HG03135 (cell line): ENCODE measurements at regions not wholly inside any gene's neighbourhood (a gene's known extent, or its start where the extent isn't known, plus 50 kb on each side); places are given as distances from the start of the nearest gene placed in this dataset.

Experiments
- ATAC-seq: cut with Tn5 transposase; IDR thresholded peaks from one replicate; pipeline ENCODE4 v1.9.1; 2021; ENCODE audit warnings: mild to moderate bottlenecking, moderate library complexity; ENCODE audit not compliant: unreplicated experiment

DNA sequence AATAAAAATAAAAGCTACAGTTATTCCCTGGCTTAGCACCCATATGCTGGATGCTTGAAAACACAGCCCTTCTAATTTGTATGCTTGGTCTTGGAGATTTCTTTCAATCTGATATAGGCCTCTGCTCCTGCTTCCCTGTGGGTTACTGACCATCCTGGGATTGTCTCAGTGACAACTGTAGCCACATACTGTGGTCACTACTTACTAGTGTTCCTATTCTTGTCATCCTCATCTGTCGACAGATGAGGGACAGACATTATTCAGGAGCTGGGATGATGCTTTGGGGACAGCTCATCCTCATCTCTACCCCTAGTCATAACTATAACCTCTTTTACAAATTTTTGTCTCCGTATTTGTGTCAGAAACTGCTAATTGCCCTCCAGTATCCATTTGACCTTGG, 388.9 kb upstream of the MAP3K7 start:
- no peak for ATAC-seq

DNA sequence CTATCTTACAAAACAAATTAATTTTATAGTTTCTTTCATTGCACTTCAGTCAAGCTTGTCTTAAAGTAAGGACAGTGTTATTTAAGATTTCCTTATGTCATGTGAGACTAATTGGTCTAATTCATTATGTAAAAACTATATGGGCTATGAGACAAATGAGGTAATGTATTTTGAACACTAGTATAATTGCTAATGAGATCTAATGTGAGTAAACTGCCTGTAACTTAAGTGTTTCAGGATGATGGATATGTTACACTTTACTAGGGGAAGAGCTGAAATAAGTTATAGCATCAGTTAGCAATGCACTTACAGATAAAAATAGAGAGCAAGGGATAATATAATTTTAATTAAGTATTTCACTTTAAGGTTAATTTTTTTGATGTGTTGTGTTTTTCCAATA, 386.3 kb upstream of the MAP3K7 start:
- no peak for ATAC-seq

DNA sequence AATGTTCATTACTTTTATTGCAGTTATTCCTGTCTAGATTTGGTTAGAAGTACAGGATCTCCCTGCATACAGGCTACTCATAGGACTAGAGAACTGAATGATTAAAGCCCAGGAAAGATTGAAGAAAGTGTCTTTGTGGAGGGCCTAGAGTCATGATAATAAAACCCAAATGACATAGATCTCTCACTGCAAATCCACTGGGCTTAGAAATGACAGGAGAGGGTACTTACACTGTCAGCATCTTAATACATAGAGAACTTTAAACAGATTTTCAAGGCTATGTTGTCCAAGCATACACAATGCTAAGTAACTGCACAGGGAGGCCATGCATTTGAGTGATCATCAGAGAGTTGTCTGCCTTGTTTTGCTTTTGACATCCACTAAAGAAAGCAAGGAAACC, 383.8 kb upstream of the MAP3K7 start:
- no peak for ATAC-seq

- no peak for ATAC-seq
These were observed 380.6 kb upstream of the MAP3K7 start for GRCh38 chr6:90967471-90967870.

DNA sequence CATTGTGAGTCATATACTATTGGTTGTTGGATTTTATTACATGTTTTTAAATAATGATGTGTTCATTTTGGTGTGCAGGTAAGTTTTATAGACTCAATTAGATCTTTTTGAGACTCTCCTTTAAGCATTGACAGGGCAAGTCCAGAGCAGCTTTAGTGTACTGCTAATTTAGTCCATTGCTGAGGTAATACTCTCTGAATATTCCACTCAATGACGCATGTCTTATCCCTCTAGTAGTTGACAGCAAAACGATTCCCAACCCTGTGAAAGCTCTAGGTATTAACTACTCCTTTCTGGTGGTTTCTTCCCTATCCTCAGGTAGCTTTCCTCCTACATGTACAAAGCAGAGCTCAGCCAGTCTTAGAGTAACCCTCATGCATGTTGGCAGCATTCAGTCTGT, 373.5 kb upstream of the MAP3K7 start:
- ATAC-seq = no peak

GRCh38 chr6:90955246-90955645, 368.4 kb upstream of the MAP3K7 start:
- ATAC-seq = no peak

DNA sequence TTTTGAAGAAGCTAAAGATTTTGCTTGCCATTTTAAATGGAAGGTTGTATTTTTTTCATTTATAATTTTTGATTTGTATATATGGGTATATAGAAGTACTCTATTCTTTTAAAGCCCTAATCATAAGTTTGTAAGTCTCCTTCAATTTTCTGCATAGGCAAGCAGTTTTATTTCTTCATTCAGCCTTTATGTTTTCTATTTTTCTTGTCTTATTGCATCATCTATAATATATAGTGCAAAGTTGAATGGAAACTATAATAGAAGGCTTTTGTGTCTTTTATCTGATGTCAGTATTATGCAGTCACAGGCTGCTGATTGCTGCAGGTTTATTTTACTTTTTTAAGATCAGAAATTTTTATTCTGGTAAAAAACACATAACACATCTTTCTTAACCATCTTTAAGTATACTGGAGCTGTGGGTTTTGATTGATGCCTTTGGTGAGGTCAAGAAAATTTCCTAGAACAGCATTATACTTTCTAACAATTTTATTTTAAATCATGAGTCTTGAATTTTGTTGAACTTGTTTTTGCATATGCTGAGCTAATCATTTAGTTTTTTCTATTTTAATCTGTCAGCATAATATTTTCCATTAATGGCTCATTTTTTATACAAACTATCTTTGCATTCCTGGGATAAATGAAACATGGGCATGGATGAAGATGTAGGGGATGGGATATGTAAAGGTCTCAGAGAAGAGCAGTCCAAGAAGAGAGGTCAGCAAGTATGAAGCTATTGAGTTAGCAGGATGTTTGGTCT, 366.7 kb upstream of the MAP3K7 start:
- ATAC-seq = no peak

GRCh38 chr6:90952176-90952575, 365.3 kb upstream of the MAP3K7 start:
- ATAC-seq = no peak

GRCh38 chr6:90948540-90948939, 361.7 kb upstream of the MAP3K7 start:
- no peak for ATAC-seq

- ATAC-seq = no peak
These were observed 360.6 kb upstream of the MAP3K7 start for GRCh38 chr6:90947184-90948064.

DNA sequence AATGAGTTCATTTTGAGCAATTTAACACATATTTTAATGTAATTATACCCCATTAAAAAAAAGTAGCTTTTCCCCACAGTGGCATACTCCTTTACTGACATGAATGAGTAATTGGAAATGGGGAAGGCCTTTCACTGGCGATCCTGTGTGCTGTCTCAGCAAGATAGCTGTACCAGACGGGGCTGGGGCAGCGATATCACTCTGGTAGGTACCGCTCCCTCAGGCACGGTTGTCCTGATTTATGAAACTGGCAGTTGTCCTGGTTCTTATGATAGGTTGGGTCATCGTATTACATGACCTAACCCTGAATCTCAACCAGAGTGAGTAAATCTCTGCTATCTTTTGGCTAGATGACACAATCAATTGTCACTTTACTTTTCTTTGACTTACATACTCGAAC, 355.0 kb upstream of the MAP3K7 start:
- ATAC-seq = no peak

GRCh38 chr6:90940812-90941481, 354.1 kb upstream of the MAP3K7 start:
- ATAC-seq = peak; percentile 97

DNA sequence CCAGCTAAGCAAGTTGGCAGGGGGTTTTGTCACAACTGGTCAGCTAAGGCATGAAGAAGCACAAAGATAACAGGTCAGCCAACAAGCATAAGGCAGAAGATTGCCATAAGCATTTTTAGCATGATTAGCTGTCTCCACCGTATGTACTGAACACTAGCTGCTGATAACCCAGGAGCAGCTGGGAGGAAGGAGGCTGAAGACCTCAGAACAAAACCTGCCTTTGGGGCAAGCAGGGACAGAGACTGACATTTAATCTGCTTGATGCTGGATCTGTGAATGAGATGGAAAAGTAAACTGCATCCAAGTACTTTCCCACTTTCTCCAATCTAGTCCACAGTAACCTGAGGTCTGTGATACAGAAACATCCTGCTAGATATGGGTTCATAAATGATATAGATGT, 353.0 kb upstream of the MAP3K7 start:
- ATAC-seq = no peak

- no peak for ATAC-seq
These were observed 351.2 kb upstream of the MAP3K7 start for GRCh38 chr6:90938122-90938521.

DNA sequence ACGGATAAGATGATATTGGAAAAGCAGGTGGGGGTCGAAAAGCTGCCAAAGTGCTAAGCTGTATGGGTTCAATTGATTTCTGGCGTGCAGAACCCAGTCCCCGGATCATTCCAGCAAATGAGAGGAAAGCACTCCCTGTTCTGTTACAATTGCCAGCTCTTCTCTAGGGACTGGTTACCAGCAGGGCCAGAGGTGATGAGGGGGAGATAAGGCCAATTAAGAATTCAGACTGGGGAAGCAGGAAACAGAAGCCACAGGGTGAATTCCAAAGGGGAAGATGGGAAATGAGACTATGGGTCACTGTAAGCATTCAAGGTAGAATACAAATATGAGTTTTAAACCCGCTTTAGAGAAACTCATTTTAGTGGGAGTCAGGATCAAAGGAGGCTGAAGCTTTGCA, 349.4 kb upstream of the MAP3K7 start:
- no peak for ATAC-seq

- ATAC-seq = no peak
These were observed 348.1 kb upstream of the MAP3K7 start for GRCh38 chr6:90934966-90935365.

DNA sequence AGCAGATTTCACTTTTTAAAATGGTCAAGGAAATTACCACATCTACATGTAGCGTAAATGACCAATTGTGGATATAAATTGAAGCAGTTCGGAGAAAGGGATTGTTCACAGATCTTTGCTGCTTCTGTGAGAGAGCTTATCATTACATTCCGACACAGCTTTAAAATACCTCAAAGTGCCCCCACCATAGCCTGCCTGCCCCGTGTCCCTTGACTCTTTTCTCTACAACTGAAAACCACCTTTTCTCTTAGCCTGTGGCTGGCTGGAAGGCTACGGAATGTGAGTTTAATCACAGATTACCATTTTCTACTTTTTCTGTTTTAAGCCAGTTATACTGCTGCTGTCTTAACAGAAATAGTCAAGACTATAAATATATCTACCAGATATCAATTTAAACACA, 347.2 kb upstream of the MAP3K7 start:
- no peak for ATAC-seq

DNA sequence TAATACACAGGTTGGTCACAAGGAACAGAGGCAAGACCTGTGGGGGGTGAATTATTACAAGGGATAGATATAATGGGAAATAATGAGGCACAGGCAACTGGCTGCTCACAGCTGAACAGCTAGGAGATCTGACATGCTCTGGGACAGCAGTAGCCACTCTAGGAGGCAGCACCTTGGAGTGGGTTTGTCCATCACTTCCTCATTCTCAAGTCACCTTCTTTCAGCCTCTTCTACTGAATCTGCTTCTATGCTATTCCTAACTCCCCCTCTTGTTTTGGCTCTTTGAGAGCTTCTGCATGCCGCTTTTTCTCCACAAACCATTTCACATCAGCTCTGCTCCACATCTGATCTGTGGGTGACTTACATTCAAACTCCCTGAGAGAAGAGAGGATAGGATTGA, 345.5 kb upstream of the MAP3K7 start:
- no peak for ATAC-seq

DNA sequence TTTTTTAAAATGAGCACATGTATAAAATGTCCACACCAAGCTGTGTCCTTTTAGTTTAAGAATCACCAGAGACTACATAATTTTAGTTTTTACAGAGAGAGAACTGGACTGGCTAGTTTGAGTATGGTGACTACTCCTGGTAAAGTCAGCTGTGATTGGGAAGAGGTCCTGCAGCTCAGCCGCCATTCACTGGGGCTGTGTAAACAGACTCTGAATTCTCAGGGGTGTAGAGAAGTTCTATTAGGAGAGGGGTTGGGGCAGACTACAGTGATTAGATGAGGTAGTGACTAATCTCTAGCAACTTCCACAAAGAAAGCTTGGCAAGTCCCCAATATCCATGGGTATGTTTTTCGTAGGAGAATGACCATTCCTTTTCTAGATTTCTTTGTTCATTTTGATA, 341.2 kb upstream of the MAP3K7 start:
- ATAC-seq = no peak

DNA sequence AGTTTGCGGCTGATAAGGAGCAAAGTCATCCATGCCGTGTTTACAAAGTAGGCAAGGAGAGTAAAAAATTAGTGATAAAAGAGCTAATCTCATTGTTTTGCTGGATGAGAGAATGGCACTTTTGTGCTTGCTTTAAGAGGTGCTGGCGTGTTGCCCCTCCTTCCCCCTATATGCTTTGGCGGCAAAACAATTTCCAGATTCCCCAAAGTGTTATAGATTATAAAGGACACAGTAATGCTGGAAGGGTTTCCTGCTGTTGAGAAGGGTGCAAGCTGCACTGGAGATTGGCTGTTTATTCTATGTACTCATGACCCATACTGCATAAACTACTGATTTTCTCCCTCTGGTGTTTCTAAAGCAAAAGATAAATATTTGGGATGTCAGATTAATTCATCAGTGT, 338.9 kb upstream of the MAP3K7 start:
- ATAC-seq = no peak

DNA sequence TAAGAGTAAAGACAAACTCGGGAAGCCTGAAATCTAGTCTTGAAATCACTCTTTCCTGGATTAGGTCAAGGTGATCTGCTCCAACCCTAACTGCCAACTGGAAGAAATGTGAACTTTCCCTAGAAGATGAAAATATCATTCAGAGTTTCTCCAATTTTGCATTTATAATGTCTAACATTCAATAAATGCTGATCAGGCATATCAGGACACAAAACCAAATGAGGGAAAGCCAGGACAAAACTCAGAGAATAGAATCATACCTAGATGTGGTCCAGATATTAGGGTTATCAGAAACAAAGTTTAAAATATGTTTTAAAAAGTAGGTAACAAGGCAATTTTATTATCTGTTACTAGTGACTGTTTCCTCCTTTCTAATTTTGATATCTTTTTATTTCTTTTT, 335.5 kb upstream of the MAP3K7 start:
- no peak for ATAC-seq

- no peak for ATAC-seq
These were observed 331.5 kb upstream of the MAP3K7 start for GRCh38 chr6:90918361-90918760.
